ENCODE measurements at regions not wholly inside any gene's neighbourhood (a gene's known extent, or its start where the extent isn't known, plus 50 kb on each side); places are given as distances from the start of the nearest gene placed in this dataset.

DNA sequence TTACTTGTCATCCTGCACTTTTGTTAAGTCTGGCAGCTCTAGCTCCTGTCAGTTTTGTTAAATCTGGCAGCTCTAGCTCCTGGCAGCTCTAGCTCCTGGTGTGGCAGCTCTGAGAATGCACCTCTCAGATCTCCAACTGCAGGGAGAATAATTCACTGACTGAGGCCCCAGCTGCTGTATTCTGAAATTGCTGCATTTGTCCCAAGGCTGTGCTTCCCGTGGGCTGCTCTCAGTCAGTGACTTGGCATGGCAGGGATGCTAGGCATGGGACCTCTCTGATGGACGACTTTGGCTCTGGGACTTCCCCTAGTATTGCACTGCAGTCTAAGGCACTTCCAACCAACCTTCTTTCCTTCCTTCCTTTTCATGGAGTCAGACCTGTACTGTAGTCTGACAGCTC lies 475.7 kb downstream of the CCDC171 start:
- TF ChIP-seq CTCF (optimal IDR thresholded peaks at IDR 0.05 in 1 of 3, IDR thresholded peaks at IDR 0.05 in 1 of 3, conservative IDR thresholded peaks at IDR 0.05 in 1 of 3; ENCODE audit: extremely low read depth in 1 of 3, insufficient read depth in 2 of 3, low read length in 3 of 3), result no peak
- no peak for TF ChIP-seq EZH2 (IDR thresholded peaks at IDR 0.05; ENCODE audit: low read length)
